ENCODE measurements at regions not wholly inside any gene's neighbourhood (a gene's known extent, or its start where the extent isn't known, plus 50 kb on each side); places are given as distances from the start of the nearest gene placed in this dataset.

DNA sequence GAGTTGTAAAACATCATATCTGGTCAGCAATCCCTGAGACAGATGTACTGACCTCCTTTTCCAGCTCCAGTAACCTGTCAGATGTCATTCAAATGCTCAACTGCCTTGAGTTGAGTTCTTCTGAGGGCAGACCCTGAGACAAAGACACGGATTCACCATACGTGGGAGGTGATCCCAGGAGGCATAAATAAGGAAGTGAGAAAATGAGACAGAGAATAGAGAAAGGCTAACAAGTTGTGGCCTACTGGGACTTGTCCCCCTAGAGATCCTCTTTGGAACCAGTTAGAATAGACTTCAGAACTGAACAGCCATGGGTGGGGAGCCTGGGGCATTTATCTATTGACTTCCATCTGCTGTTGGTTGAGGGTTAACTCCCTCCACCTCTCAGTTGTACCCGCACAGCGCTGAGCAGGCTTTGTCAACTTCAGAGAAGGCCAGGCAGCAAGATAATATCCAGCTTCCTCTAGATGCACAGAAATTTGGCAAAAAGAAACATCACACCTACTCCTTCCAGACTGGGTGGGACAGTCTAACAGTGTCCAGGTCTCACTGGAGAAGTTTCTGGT is 123.0 kb upstream of the DYNLRB2 start:
- Histone ChIP-seq H3K4me3 (ENCODE audit: low read depth, low read length) (no peak overlapping the region), H3K9me3 (ENCODE audit: control insufficient read depth, insufficient read depth, low read length) (no peaks in the 10 kb centered on the region), H3K27me3 (ENCODE audit: control insufficient read depth, insufficient read depth, low read length) (no peaks in the 10 kb centered on the region), H3K27ac (ENCODE audit: low read depth, low read length) (no peak overlapping the region)
- ChIA-PET POLR2A (no interaction called here), CTCF (no interaction called here)
- no peak for DNase-seq (ENCODE audit: low read depth, low spot score)
- TF ChIP-seq, protein P1, sequence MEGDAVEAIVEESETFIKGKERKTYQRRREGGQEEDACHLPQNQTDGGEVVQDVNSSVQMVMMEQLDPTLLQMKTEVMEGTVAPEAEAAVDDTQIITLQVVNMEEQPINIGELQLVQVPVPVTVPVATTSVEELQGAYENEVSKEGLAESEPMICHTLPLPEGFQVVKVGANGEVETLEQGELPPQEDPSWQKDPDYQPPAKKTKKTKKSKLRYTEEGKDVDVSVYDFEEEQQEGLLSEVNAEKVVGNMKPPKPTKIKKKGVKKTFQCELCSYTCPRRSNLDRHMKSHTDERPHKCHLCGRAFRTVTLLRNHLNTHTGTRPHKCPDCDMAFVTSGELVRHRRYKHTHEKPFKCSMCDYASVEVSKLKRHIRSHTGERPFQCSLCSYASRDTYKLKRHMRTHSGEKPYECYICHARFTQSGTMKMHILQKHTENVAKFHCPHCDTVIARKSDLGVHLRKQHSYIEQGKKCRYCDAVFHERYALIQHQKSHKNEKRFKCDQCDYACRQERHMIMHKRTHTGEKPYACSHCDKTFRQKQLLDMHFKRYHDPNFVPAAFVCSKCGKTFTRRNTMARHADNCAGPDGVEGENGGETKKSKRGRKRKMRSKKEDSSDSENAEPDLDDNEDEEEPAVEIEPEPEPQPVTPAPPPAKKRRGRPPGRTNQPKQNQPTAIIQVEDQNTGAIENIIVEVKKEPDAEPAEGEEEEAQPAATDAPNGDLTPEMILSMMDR (IDR thresholded peaks at IDR 0.05; ENCODE audit: low read depth, low read length) = no peak

- H3K27ac ChIP-seq (ENCODE audit: low read depth, low read length) = no peak overlapping the region
- ChIA-PET POLR2A (no interaction called here), CTCF (no interaction called here)
- DNase-seq (ENCODE audit: low read depth, low spot score) = no peak
- H3K9me3 ChIP-seq (ENCODE audit: control insufficient read depth, insufficient read depth, low read length) = no peaks in the 10 kb centered on the region
- TF ChIP-seq, protein P1 (IDR thresholded peaks at IDR 0.05; ENCODE audit: low read depth, low read length) = no peak
- H3K4me3 ChIP-seq (ENCODE audit: low read depth, low read length) = no peak overlapping the region
- no peaks in the 10 kb centered on the region for H3K27me3 ChIP-seq (ENCODE audit: control insufficient read depth, insufficient read depth, low read length)
Observed at GRCh38 chr16:80408014-80408413, 132.8 kb upstream of the DYNLRB2 start.

GRCh38 chr16:80407265-80407987 is 133.4 kb upstream of the DYNLRB2 start:
- H3K27ac ChIP-seq (ENCODE audit: low read depth, low read length) = no peak overlapping the region
- H3K4me3 ChIP-seq (ENCODE audit: low read depth, low read length) = no peak overlapping the region
- TF ChIP-seq, protein P1 (IDR thresholded peaks at IDR 0.05; ENCODE audit: low read depth, low read length) = no peak
- ChIA-PET POLR2A (no interaction called here), CTCF (no interaction called here)
- H3K9me3 ChIP-seq (ENCODE audit: control insufficient read depth, insufficient read depth, low read length) = no peaks in the 10 kb centered on the region
- H3K27me3 ChIP-seq (ENCODE audit: control insufficient read depth, insufficient read depth, low read length) = no peaks in the 10 kb centered on the region
- no peak for DNase-seq (ENCODE audit: low read depth, low spot score)

DNA sequence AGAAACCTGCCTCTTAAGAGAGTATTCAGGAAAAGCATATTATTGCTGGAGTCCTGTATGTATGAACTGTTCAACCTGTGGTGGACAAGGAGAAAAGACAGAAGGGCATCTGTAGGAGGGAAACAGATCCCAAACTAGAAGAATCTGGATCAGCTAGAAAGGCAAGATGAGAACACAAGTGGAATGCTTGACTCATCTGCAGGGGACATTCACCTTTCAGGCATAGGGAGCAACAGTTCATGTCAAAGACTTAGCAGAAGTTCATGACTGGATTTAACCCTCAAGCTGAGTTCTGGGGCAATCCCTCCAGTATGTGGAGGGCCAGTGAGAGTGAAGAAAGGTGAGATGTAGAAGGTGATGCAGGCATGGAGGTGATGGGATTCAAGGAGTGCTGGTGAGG is 135.9 kb upstream of the DYNLRB2 start:
- TF ChIP-seq, protein P1 (IDR thresholded peaks at IDR 0.05; ENCODE audit: low read depth, low read length) = no peak
- no peak for DNase-seq (ENCODE audit: low read depth, low spot score)
- no peak overlapping the region for H3K27ac ChIP-seq (ENCODE audit: low read depth, low read length)
- H3K27me3 ChIP-seq (ENCODE audit: control insufficient read depth, insufficient read depth, low read length) = no peaks in the 10 kb centered on the region
- no peak overlapping the region for H3K4me3 ChIP-seq (ENCODE audit: low read depth, low read length)
- H3K9me3 ChIP-seq (ENCODE audit: control insufficient read depth, insufficient read depth, low read length) = no peaks in the 10 kb centered on the region
- CTCF ChIA-PET = no interaction called here
- POLR2A ChIA-PET = no interaction called here

- TF ChIP-seq, protein P1 (IDR thresholded peaks at IDR 0.05; ENCODE audit: low read depth, low read length) = no peak
- Histone ChIP-seq H3K4me3 (ENCODE audit: low read depth, low read length) (no peak overlapping the region), H3K27ac (ENCODE audit: low read depth, low read length) (no peak overlapping the region), H3K27me3 (ENCODE audit: control insufficient read depth, insufficient read depth, low read length) (no peaks in the 10 kb centered on the region), H3K9me3 (ENCODE audit: control insufficient read depth, insufficient read depth, low read length) (no peaks in the 10 kb centered on the region)
- DNase-seq (ENCODE audit: low read depth, low spot score) = no peak
- CTCF ChIA-PET = no interaction called here
- POLR2A ChIA-PET = no interaction called here
Observed at GRCh38 chr16:80403894-80404293, 136.9 kb upstream of the DYNLRB2 start.
